Subcutaneous abdominal adipose tissue (tissue), 5 donors: ENCODE measurements at regions not wholly inside any gene's neighbourhood (a gene's known extent, or its start where the extent isn't known, plus 50 kb on each side); places are given as distances from the start of the nearest gene placed in this dataset.
"Not testable (repeated sequence)": the region's sequence is repeated elsewhere in the genome, so short reads cannot be mapped to it uniquely, and the experiment has no call there.

Experiments used
- H3K27ac ChIP-seq: one replicate; pipeline ENCODE4 v1.7.0; 2013; ENCODE audit warnings: low read depth, mild to moderate bottlenecking, inconsistent platforms, low read length, moderate library complexity
- H3K27me3 ChIP-seq, 5 donors: one replicate each; pipeline ENCODE4 v1.7.0; 2013; ENCODE audit warnings: low read length in 5 of 5, inconsistent platforms in 1 of 5; ENCODE audit not compliant: control insufficient read depth in 5 of 5, insufficient read depth in 4 of 5
- H3K36me3 ChIP-seq, 5 donors: one replicate each; pipeline ENCODE4 v1.7.0; 2013; ENCODE audit warnings: low read length in 5 of 5; ENCODE audit not compliant: control insufficient read depth in 5 of 5, insufficient read depth in 5 of 5
- H3K4me1 ChIP-seq, 5 donors: one replicate each; pipeline ENCODE4 v1.7.0; 2013; ENCODE audit warnings: low read length in 5 of 5, mild to moderate bottlenecking in 3 of 5, moderate library complexity in 1 of 5; ENCODE audit not compliant: control insufficient read depth in 5 of 5, insufficient read depth in 5 of 5
- H3K4me3 ChIP-seq, 5 donors: one replicate each; pipeline ENCODE4 v1.7.0; 2013; ENCODE audit warnings: low read length in 5 of 5, low read depth in 1 of 5
- H3K9ac ChIP-seq, 5 donors: one replicate each; pipeline ENCODE4 v1.7.0; 2013; ENCODE audit warnings: low read length in 5 of 5, mild to moderate bottlenecking in 4 of 5, moderate library complexity in 3 of 5
- H3K9me3 ChIP-seq, 5 donors: one replicate each; pipeline ENCODE4 v1.7.0; 2013; ENCODE audit warnings: low read length in 5 of 5; ENCODE audit not compliant: control insufficient read depth in 5 of 5
- donor health status: healthy.
- donor health status: healthy.
- donor health status: healthy.
- donor health status: healthy.
- donor health status: healthy.

DNA sequence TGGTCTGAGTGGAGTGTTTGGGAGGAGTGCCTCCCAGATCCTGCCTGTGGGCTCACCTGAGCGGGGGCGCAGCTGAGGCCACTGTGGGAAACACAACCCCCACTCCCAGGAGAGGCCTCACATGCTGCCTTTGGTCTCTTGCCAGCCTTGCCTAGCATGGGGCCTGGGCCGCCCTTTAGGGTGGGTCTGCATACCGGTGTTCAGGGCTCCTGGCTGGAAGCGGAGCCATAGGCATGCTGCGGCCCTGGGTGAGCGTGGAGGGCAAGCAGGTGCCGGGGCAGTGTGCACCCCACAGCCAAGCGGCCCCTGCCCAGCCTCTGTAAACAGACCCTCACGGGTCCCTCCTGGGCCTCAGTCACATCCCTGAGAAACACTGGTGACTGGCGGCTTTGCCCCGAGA lies 255.3 kb downstream of the ANKRD30B start:
- peaks cover 0 to 11% (median 0%) of the 10 kb centered on the region in 5 donors for H3K9me3 ChIP-seq
- H3K27me3 ChIP-seq, H3K9ac ChIP-seq, H3K4me1 ChIP-seq, H3K4me3 ChIP-seq, H3K27ac ChIP-seq, H3K36me3 ChIP-seq: not testable (repeated sequence)

DNA sequence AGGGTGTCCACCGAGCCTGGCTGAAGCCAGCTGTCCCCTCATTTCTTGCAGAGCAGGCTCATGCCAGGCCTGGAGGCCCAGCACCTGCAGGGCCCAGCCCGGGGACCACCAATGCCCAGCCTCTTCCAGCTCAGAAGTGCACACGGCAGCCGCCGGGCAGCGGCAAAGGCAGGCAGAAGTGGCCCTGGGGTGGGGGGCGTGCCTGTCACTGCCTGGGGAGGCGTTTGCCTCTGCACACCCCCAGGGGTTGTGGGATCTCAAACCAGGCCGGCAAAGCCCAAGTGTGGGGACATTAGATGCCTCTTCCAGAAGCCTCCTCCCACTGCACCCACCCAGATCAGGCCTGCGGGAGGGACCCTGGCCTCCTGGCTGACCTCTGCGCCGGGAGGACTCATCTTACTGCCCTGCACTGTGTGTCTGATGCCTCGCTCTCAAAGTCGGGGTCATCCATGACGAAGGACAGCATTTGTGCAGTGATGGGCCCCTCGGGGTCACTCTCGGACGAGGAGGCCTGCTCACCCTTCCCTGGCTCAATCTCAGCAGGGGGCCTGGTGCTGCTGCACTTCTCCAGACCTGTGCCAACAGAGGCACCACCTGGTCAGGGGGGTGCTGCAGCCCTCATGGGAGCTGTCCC lies 255.8 kb downstream of the ANKRD30B start:
- H3K9me3 ChIP-seq, H3K4me3 ChIP-seq, H3K9ac ChIP-seq, H3K27me3 ChIP-seq, H3K36me3 ChIP-seq, H3K4me1 ChIP-seq, H3K27ac ChIP-seq: not testable (repeated sequence)

DNA sequence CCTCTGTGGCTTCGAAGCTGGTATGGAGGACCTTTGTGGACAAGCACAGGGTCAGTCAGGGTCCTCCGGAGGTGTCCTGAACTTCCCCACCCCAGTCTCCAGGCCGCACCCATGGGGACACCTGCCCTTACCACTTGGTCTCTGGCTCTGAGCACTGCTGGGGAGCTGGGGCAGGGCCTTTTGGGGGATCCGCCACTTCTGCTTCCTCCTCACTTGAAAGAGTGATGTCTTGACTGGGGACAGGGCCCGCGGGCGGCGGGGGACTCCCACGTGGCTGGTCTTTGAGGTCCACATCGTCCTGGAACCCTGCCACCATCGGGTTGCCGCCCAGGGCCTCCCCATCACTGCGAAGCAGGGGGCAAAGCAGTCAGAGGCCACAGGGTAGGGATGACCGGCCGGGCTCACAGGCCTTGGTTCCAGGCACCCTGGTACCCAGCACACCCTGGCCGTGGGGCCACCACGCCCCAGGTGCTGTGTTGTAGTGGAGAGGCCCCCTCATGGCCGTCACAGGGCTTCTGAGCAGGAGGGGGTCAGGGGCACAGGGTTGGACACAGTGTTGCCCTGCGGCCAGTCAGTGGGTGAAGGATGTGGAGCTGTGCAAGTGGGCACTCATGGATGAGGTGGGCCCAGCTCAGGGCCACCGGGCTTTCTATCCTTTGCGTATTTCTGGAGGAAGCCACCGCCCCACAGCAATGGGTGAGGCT lies 256.4 kb downstream of the ANKRD30B start:
- H3K9me3 ChIP-seq, H3K4me3 ChIP-seq, H3K36me3 ChIP-seq: not testable (repeated sequence)

DNA sequence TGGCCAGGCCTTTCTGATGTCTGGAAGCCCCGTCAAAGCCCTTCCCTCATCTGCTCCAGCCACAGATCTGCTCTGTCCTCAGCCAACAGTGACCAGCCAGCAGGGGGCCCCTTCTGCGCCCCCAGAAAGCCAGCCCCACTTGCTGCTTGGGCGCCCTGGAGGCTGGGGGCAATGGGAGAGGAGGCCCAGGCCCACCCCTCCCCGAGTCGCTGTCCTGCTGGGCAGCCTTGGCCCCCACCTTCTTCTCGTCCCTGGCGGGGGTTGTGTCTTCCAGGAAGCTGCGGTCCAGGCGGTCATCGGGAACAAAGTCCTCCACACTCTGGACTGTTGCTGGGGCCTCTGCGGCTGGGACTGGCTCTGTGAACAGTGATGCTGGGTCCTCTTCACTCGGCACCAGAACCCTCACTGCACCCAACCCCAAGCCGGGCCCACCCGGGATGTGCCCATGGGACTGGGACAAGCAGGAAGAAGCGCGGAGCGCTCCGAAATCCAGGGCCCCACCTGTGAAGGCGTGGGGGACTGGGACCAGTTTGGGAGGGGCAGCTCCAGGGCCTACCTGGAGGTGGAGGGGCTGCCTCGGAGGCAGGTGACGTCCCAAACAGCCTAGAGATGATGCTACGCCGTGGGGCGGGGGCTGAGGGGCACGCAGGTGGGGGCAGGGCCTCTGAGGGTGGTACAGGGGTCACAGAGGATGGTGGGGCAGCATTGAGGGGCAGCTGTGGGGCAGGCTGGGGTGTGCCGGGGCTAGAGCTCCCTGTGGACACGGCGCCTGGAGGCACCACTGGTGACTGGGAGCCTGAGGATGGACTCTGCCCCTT lies 257.6 kb downstream of the ANKRD30B start:
- H3K9ac ChIP-seq: no peak overlapping the region
- peaks cover 0 to 6% (median 0%) of the 10 kb centered on the region in 5 donors for H3K9me3 ChIP-seq
- H3K4me3 ChIP-seq: no peak overlapping the region
- H3K4me1 ChIP-seq: no peaks in the 10 kb centered on the region
- no peaks in the 10 kb centered on the region for H3K27me3 ChIP-seq
- H3K27ac ChIP-seq: no peak overlapping the region
- no peaks in the 10 kb centered on the region for H3K36me3 ChIP-seq

More for the DNA sequence above, 256.4 kb downstream of the ANKRD30B start:
- H3K9ac ChIP-seq, H3K4me1 ChIP-seq, H3K27ac ChIP-seq, H3K27me3 ChIP-seq: not testable (repeated sequence)

DNA sequence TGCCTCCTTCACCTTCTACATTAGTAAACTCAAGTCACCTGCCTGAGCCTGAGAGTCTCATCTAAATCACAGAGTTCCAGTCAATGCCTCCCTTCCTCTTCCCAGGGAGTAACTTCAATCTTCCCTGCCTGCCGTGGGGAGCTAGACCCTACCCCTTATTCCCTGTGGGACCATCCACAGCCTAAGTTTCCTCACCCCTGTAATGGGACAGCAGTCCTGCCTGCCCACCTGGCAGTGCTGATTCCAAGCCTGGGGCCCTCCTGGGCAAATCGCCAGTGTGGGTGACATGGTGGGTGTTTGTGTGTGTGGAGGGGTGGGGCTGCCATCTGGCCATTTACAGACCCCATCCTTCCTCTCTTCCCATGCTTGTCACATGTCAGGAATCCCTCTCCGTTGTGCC lies 258.6 kb downstream of the ANKRD30B start:
- not testable (repeated sequence) for H3K36me3 ChIP-seq, H3K27me3 ChIP-seq, H3K9ac ChIP-seq, H3K9me3 ChIP-seq, H3K27ac ChIP-seq, H3K4me1 ChIP-seq, H3K4me3 ChIP-seq

DNA sequence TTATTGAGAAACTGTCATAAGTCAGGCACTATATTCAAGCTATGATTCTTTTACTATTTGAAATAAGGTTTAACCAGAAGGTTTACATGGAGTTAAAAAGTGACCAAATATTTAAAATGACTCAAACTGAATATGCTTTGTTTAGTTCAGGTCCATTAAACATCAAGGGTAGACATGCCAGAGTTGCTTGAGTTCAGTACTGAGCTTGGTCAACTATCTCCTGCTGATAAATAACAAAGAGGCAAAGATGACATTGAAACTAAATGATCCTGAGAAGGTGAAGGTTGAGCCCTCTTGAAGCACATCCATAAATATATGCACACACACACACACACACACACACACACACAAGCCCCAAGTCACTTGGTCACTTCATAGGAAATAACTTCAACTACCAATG lies 278.1 kb downstream of the ANKRD30B start:
- H3K27ac ChIP-seq, H3K4me3 ChIP-seq, H3K9me3 ChIP-seq, H3K27me3 ChIP-seq, H3K9ac ChIP-seq, H3K36me3 ChIP-seq, H3K4me1 ChIP-seq: not testable (repeated sequence)

DNA sequence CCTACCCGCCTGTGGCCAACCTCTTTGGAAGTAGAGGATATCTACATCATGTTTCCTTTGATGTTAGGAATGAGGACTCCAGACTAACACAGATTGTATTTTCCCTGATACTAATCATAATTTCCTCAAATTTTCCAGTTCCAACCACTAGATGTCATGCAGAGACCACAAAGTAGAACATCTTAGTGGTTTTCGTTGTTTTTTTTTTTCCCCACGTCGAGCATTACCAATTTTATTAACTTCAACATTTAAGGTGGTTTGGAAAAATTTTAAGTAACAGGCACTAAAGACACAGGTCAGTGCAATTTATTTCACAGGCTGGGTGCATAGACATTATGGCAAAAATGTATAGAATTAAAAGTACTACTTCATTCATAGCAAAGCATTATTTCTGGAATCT lies 280.1 kb downstream of the ANKRD30B start:
- H3K9me3 ChIP-seq, H3K9ac ChIP-seq, H3K4me1 ChIP-seq, H3K36me3 ChIP-seq, H3K27ac ChIP-seq, H3K27me3 ChIP-seq, H3K4me3 ChIP-seq: not testable (repeated sequence)

DNA sequence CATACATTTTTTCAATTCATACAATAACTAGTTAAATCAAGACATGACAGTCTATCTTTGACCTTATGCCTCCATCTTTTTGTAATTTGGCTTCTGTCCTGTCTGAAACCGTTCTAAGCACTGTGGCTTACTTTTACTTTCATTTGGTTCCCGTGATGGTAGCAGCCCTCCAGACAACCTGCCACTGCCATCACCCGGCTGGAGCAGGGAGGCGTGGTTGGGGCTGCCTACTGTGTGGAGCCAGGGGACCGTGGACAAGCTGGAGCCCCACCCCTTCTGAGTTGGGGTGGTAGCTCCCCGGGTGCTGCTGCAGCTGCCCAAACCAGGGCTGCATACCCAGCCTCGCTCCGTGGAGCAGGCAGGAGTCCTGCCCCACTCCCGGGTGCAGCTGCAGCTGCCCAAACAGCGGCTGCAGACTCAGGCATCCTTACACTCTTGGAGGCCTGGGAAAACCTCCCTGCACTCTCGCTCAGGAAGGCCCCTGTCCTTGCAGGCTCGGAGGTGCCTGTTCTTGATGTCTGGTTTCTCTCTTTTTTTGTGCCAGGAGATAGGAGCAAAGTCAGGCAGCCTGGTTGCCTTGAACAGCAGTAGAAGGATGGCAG lies 312.4 kb downstream of the ANKRD30B start:
- H3K9ac ChIP-seq: not testable (repeated sequence)

DNA sequence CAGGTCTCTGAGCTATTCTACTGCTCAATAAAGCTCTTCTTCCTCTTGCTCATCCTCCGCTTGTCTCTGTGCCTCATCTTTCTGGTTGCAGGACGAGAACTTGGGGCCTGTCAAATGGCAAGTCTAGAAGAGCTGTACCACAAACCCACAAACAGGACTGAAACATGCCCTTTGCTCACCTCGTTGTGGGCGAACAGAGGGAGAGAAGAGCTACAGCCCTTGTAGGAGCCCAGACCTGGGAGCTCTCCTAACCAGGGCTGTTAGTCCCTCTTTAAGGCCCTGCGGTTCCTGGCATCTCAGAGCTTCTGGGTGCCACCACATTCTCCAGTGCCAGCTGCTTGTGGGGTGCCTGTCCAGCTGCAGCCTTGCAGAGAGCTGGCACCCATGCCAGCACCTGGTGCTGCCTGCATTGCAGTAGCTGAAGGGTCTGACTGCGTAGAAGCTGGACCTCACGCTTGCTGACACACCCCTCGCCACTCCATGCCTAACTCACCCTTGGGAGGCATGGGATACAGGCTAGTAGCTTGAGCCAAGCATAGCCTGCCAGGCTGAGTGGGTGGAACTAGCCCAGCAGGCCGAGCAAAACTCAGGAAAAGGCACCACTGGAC lies 313.4 kb downstream of the ANKRD30B start:
- not testable (repeated sequence) for H3K27ac ChIP-seq, H3K9me3 ChIP-seq, H3K4me1 ChIP-seq, H3K4me3 ChIP-seq, H3K9ac ChIP-seq, H3K36me3 ChIP-seq, H3K27me3 ChIP-seq

More for the DNA sequence above, 312.4 kb downstream of the ANKRD30B start:
- H3K27me3 ChIP-seq, H3K4me3 ChIP-seq, H3K9me3 ChIP-seq, H3K4me1 ChIP-seq, H3K27ac ChIP-seq, H3K36me3 ChIP-seq: not testable (repeated sequence)

DNA sequence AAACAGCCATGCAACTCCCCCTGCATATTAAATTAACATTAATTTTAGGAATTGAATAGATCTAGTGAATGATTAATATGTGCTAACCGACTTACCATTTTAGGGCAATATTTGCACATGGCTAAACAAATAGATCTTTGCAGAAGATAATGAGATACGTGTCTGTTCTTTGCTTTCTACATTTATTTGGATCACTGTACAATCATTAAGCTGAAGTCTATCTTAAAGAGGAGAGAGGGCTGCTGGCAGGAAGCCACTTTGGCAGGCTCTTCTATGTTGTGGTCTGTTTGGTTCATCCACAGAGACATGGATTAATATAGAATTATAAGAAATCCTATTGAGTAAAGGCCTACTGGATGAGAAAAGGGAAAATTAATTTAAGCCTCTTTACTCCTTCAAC lies 318.5 kb downstream of the ANKRD30B start:
- H3K36me3 ChIP-seq, H3K27ac ChIP-seq, H3K9ac ChIP-seq, H3K4me1 ChIP-seq, H3K4me3 ChIP-seq, H3K9me3 ChIP-seq, H3K27me3 ChIP-seq: not testable (repeated sequence)
